KMS-11 (cell line): ENCODE measurements at regions not wholly inside any gene's neighbourhood (a gene's known extent, or its start where the extent isn't known, plus 50 kb on each side); places are given as distances from the start of the nearest gene placed in this dataset.

ENCODE experiments used
- H2AFZ ChIP-seq: fragments of 200-600 bp; sonication (generic); 2 replicates; pipeline ENCODE4 v1.6.1; 2016; ENCODE audit warnings: antibody characterized with exemption, mixed run types, low read depth
- H3K27ac ChIP-seq: fragments of 200-600 bp; sonication (generic); 2 replicates; pipeline ENCODE4 v1.6.1; 2016; ENCODE audit warnings: mild to moderate bottlenecking, mixed run types
- H3K27me3 ChIP-seq: fragments of 200-600 bp; sonication (generic); 2 replicates; pipeline ENCODE4 v1.6.1; 2017; ENCODE audit warnings: mild to moderate bottlenecking, low read depth, mixed run types, moderate library complexity; ENCODE audit not compliant: insufficient read depth
- H3K36me3 ChIP-seq: fragments of 200-600 bp; sonication (generic); 2 replicates; pipeline ENCODE4 v1.6.1; 2017; ENCODE audit warnings: mild to moderate bottlenecking, mixed run types; ENCODE audit not compliant: insufficient read depth
- H3K4me1 ChIP-seq: fragments of 200-600 bp; sonication (generic); 2 replicates; pipeline ENCODE4 v1.6.1; 2016; ENCODE audit warnings: mild to moderate bottlenecking, low read depth, mixed run types; ENCODE audit not compliant: poor library complexity, severe bottlenecking
- H3K4me2 ChIP-seq: fragments of 200-600 bp; sonication (generic); 2 replicates; pipeline ENCODE4 v1.7.0; 2016; ENCODE audit warnings: mild to moderate bottlenecking, mixed run types
- H3K4me3 ChIP-seq: fragments of 200-600 bp; sonication (generic); IDR thresholded peaks from 2 replicates; pipeline ENCODE4 v1.6.1; 2017; ENCODE audit warnings: low read depth, low read length, mixed read lengths; ENCODE audit not compliant: insufficient read depth
- H3K79me2 ChIP-seq: fragments of 200-600 bp; sonication (generic); 2 replicates; pipeline ENCODE4 v1.6.1; 2016; ENCODE audit warnings: low read depth, mixed run types; ENCODE audit not compliant: insufficient read depth
- H3K9ac ChIP-seq: fragments of 200-600 bp; sonication (generic); 2 replicates; pipeline ENCODE4 v1.6.1; 2016; ENCODE audit warnings: mild to moderate bottlenecking, mixed run types
- H4K20me1 ChIP-seq: fragments of 200-600 bp; sonication (generic); 2 replicates; pipeline ENCODE4 v1.6.1; 2016; ENCODE audit warnings: mild to moderate bottlenecking, mixed run types; ENCODE audit not compliant: insufficient read depth
- CTCF ChIP-seq: fragments of 200-600 bp; sonication (generic); conservative IDR thresholded peaks from 2 replicates; pipeline ENCODE4 v1.6.1; 2017; ENCODE audit warnings: low read depth, mild to moderate bottlenecking, antibody characterized with exemption, low read length, moderate library complexity, mixed read lengths

GRCh38 chr4:176575141-176575730 is 217.5 kb downstream of the VEGFC start:
- H3K27me3 ChIP-seq = no peaks in the 10 kb centered on the region
- H3K4me2 ChIP-seq = no peak overlapping the region
- no peak overlapping the region for H3K4me3 ChIP-seq
- no peaks in the 10 kb centered on the region for H3K4me1 ChIP-seq
- H4K20me1 ChIP-seq = no peaks in the 10 kb centered on the region
- no peaks in the 10 kb centered on the region for H3K79me2 ChIP-seq
- H3K36me3 ChIP-seq = no peaks in the 10 kb centered on the region
- H3K27ac ChIP-seq = no peak overlapping the region
- H2AFZ ChIP-seq = no peak overlapping the region
- no peak for TF ChIP-seq CTCF
- H3K9ac ChIP-seq = no peak overlapping the region

- Histone ChIP-seq H3K4me3 (no peak overlapping the region), H3K36me3 (no peaks in the 10 kb centered on the region), H2AFZ (no peak overlapping the region), H3K4me1 (no peaks in the 10 kb centered on the region), H3K4me2 (no peak overlapping the region), H3K9ac (no peak overlapping the region), H4K20me1 (no peaks in the 10 kb centered on the region), H3K79me2 (no peaks in the 10 kb centered on the region), H3K27ac (no peak overlapping the region), H3K27me3 (no peaks in the 10 kb centered on the region)
- no peak for TF ChIP-seq CTCF
Observed at GRCh38 chr4:176579226-176579625, 213.5 kb downstream of the VEGFC start.

GRCh38 chr4:176583278-176583677 is 209.4 kb downstream of the VEGFC start:
- Histone ChIP-seq H3K27ac (no peak overlapping the region), H3K4me3 (no peak overlapping the region), H3K79me2 (no peaks in the 10 kb centered on the region), H3K9ac (no peak overlapping the region), H3K4me1 (no peaks in the 10 kb centered on the region), H3K27me3 (no peaks in the 10 kb centered on the region), H2AFZ (no peak overlapping the region), H3K36me3 (no peaks in the 10 kb centered on the region), H3K4me2 (no peak overlapping the region), H4K20me1 (no peaks in the 10 kb centered on the region)
- no peak for TF ChIP-seq CTCF

- no peak overlapping the region for H3K4me2 ChIP-seq
- H3K79me2 ChIP-seq = no peaks in the 10 kb centered on the region
- no peaks in the 10 kb centered on the region for H4K20me1 ChIP-seq
- no peaks in the 10 kb centered on the region for H3K36me3 ChIP-seq
- H3K4me3 ChIP-seq = no peak overlapping the region
- H2AFZ ChIP-seq = no peak overlapping the region
- no peaks in the 10 kb centered on the region for H3K4me1 ChIP-seq
- no peak overlapping the region for H3K27ac ChIP-seq
- no peaks in the 10 kb centered on the region for H3K27me3 ChIP-seq
- TF ChIP-seq CTCF = no peak
- H3K9ac ChIP-seq = no peak overlapping the region
Observed at GRCh38 chr4:176584031-176584606, 208.6 kb downstream of the VEGFC start.
